K562 (cell line): ENCODE measurements at regions not wholly inside any gene's neighbourhood (a gene's known extent, or its start where the extent isn't known, plus 50 kb on each side); places are given as distances from the start of the nearest gene placed in this dataset.

Experiments used
- ATAC-seq: fragments of 200-7000 bp; cut with Tn5 transposase; 3 replicates; pipeline ENCODE4 v1.9.1; 2020; ENCODE audit warnings: moderate library complexity
- BruUV-seq: library from RNA; stranded (reverse); fragments of 400-500 nt; replicated peaks from 2 replicates; lab custom pipeline; 2021; lab: Mats Ljungman, UMichigan
- CTCF ChIA-PET: fragments of 300-600 bp; formaldehyde crosslinking; extraction: SDS; loops from one replicate; lab custom pipeline; 2021; ENCODE audit warnings: low intra/inter-chr PET ratio; lab: Yijun Ruan, JAX
- POLR2A ChIA-PET: fragments of 300-600, 350-650 bp; sonication (Branson Sonifier 250); formaldehyde crosslinking; extraction: SDS; loops from one replicate; lab custom pipeline; 2021; ENCODE audit warnings: antibody characterized with exemption, inconsistent platforms; lab: Yijun Ruan, JAX
- DNase-seq, 4 experiments: peaks; one replicate each; pipeline versions ENCODE4 v3.0.0 to v3.0.0-alpha.2; 2011 to 2018; ENCODE audit warnings: low spot score in 3 of 4, mixed read lengths in 3 of 4; ENCODE audit errors: extremely low read depth in 1 of 4
- FAIRE-seq: peaks from 2 replicates; lab custom pipeline; 2011; peaks lifted over from hg19 to GRCh38; lab: Jason Lieb, UNC
- H2AFZ ChIP-seq: 2 replicates; pipeline ENCODE4 v1.6.0; 2011; ENCODE audit warnings: low read depth, low read length, control low read depth, inconsistent platforms
- H3K27ac ChIP-seq: fragments of 200-600 bp; 3 replicates; pipeline ENCODE4 v1.8.0; 2011; ENCODE audit warnings: low read depth, mild to moderate bottlenecking, control low read depth, inconsistent platforms, low read length, moderate library complexity, mixed read lengths; ENCODE audit errors: extremely low read depth
- H3K27me3 ChIP-seq, 2 experiments: fragments of 300-600 bp in 1 of 2; 2 replicates in 1 of 2; 3 replicates in 1 of 2; pipeline versions ENCODE4 v1.6.0 to v1.8.0; 2011; ENCODE audit warnings: inconsistent platforms in 2 of 2, low read length in 2 of 2, mild to moderate bottlenecking in 1 of 2, mixed read lengths in 1 of 2, moderate library complexity in 1 of 2; ENCODE audit not compliant: control insufficient read depth in 2 of 2, insufficient read depth in 2 of 2
- H3K36me3 ChIP-seq: fragments of 300-600 bp; 3 replicates; pipeline ENCODE4 v1.8.0; 2011; ENCODE audit warnings: mild to moderate bottlenecking, low read length, inconsistent platforms; ENCODE audit not compliant: control insufficient read depth, insufficient read depth
- H3K4me1 ChIP-seq, 2 experiments: fragments of 200-600 bp in 1 of 2; replicated peaks in 1 of 2; 2 replicates in 1 of 2; 3 replicates in 1 of 2; pipeline versions ENCODE4 v1.5.1 to v1.8.0; 2011; ENCODE audit warnings: inconsistent platforms in 2 of 2, low read length in 2 of 2, mild to moderate bottlenecking in 1 of 2, mixed read lengths in 1 of 2, moderate library complexity in 1 of 2; ENCODE audit not compliant: control insufficient read depth in 2 of 2, insufficient read depth in 2 of 2
- H3K4me2 ChIP-seq: 2 replicates; pipeline ENCODE4 v1.6.1; 2011; ENCODE audit warnings: low read length, control low read depth, inconsistent platforms, mixed read lengths; ENCODE audit not compliant: insufficient read depth
- H3K4me3 ChIP-seq: fragments of 200-600 bp; sonication (generic), shearing (Covaris generic); 2 replicates; pipeline ENCODE4 v1.5.1; 2016; ENCODE audit warnings: control low read depth, inconsistent platforms
- H3K79me2 ChIP-seq: fragments of 200-600 bp; 3 replicates; pipeline ENCODE4 v1.8.0; 2011; ENCODE audit warnings: low read length, inconsistent platforms; ENCODE audit not compliant: control insufficient read depth, insufficient read depth
- H3K9ac ChIP-seq, 2 experiments: 2 replicates each; pipeline versions ENCODE4 v1.6.0 to v1.6.1; 2011; ENCODE audit warnings: low read depth in 2 of 2, low read length in 2 of 2, control low read depth in 1 of 2, inconsistent platforms in 1 of 2, mild to moderate bottlenecking in 1 of 2, mixed read lengths in 1 of 2; ENCODE audit not compliant: insufficient read depth in 1 of 2
- H3K9me1 ChIP-seq: one replicate; pipeline ENCODE4 v1.6.0; 2011; ENCODE audit warnings: inconsistent platforms, mild to moderate bottlenecking, low read length, moderate library complexity; ENCODE audit not compliant: control insufficient read depth, insufficient read depth
- H3K9me3 ChIP-seq: replicated peaks from 2 replicates; pipeline ENCODE4 v1.5.1; 2011; ENCODE audit warnings: low read depth, low read length, inconsistent platforms; ENCODE audit not compliant: control insufficient read depth, insufficient read depth
- H4K20me1 ChIP-seq: replicated peaks from 2 replicates; pipeline ENCODE4 v1.6.1; 2011; ENCODE audit warnings: low read length, inconsistent platforms, mixed read lengths; ENCODE audit not compliant: control insufficient read depth, insufficient read depth
- DDX20 ChIP-seq: fragments of 450-650 bp; IDR thresholded peaks from 2 replicates; pipeline ENCODE4 v1.6.1; 2016; ENCODE audit warnings: missing genetic modification characterization, low read depth, mild to moderate bottlenecking, missing compliant biosample characterization, moderate library complexity
- EZH2 ChIP-seq: IDR thresholded peaks from 2 replicates; pipeline ENCODE4 v1.6.1; 2012; ENCODE audit warnings: low read depth, mild to moderate bottlenecking, inconsistent platforms, low read length, borderline replicate concordance
- KHSRP ChIP-seq: fragments of 450-650 bp; IDR thresholded peaks from 2 replicates; pipeline ENCODE4 v1.6.1; 2017
- MAFF ChIP-seq: IDR thresholded peaks from 2 replicates; pipeline ENCODE4 v1.6.1; 2012; ENCODE audit warnings: low read length, improper control_type of control experiment
- PHTF2 ChIP-seq: fragments of 250-450 bp; sonication (Bioruptor Pico); IDR thresholded peaks from 2 replicates; pipeline ENCODE4 v1.5.0; 2021; ENCODE audit warnings: mild to moderate bottlenecking
- SIX5 ChIP-seq, 2 experiments: IDR thresholded peaks; 2 replicates each; pipeline ENCODE4 v1.6.1; 2011; ENCODE audit warnings: low read length in 2 of 2, borderline replicate concordance in 1 of 2, low read depth in 1 of 2, mild to moderate bottlenecking in 1 of 2, moderate library complexity in 1 of 2; ENCODE audit not compliant: insufficient read depth in 1 of 2
- ZNF174 ChIP-seq: fragments of 250-450 bp; sonication (Bioruptor Pico); IDR thresholded peaks from 2 replicates; pipeline ENCODE4 v1.4.0; 2020; ENCODE audit warnings: mild to moderate bottlenecking
- ZNF445 ChIP-seq: fragments of 250-450 bp; sonication (Bioruptor Pico); IDR thresholded peaks from 2 replicates; pipeline ENCODE4 v1.4.0; 2020; ENCODE audit warnings: low read depth, mild to moderate bottlenecking, moderate library complexity
- ZNF551 ChIP-seq: fragments of 250-450 bp; sonication (Bioruptor Pico); IDR thresholded peaks from 2 replicates; pipeline ENCODE4 v1.5.0; 2021; ENCODE audit warnings: mild to moderate bottlenecking, moderate library complexity
- WGBS: fragments of 100-300 bp; shearing (Covaris generic); methylation state at CpG from one replicate; pipeline ENCODE4 v1.1.6; 2016; ENCODE audit warnings: low coverage, mixed read lengths; ENCODE audit not compliant: insufficient coverage; ENCODE audit errors: missing lambda C conversion rate; 5-methylcytosine and 5-hydroxymethylcytosine counted together
- in situ Hi-C: fragments of 300-500 bp; cut with MboI; formaldehyde crosslinking; loops from 4 replicates; pipeline ENCODE4 v1.15.0; 2018; ENCODE audit warnings: inconsistent platforms, mixed read lengths
- intact Hi-C: fragments of 100-400 bp; cut with micrococcal nuclease; formaldehyde crosslinking; loops from 2 replicates; pipeline ENCODE4 v1.14.2; 2022
- TF ChIP-seq, protein P1 (sequence below): fragments of 450-650 bp; formaldehyde crosslinking; IDR thresholded peaks from 2 replicates; pipeline ENCODE4 v1.4.0; 2020; ENCODE audit warnings: mild to moderate bottlenecking, mixed read lengths

DNA sequence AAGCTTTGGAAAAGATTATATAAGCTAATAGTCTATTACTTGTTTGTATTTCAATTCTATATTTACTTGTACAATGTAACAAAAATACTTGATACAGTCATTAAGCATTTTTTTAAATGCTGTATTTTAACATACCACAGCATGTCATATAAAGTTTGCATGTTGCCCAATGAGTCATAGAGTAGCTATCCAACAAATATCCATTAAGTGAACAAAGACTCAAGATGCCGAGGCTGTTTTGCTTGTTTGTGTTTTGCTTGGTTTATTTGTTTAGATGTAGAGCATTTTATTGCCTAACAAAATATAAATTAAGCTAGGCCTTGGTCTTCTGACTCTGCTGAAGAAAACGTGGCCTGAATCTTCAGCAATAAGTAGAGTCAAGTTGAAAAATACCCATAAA is 1584.3 kb upstream of the NUDT12 start (continued):
- no peak for TF ChIP-seq ZNF445 (CRISPR knock-in tag)

GRCh38 chr5:105145152-105145551 is 1582.6 kb upstream of the NUDT12 start:
- no peak overlapping the region for H3K27ac ChIP-seq
- TF ChIP-seq KHSRP (no peak), MAFF (no peak), PHTF2 (CRISPR knock-in tag) (no peak), ZNF551 (CRISPR knock-in tag) (no peak), EZH2 (no peak), DDX20 (tag) (no peak), SIX5 (IDR thresholded peaks at IDR 0.05; ENCODE audit: borderline replicate concordance in 1 of 2, insufficient read depth in 1 of 2, low read depth in 1 of 2, low read length in 2 of 2) (no peak), ZNF174 (CRISPR knock-in tag) (no peak)
- TF ChIP-seq, protein P1, sequence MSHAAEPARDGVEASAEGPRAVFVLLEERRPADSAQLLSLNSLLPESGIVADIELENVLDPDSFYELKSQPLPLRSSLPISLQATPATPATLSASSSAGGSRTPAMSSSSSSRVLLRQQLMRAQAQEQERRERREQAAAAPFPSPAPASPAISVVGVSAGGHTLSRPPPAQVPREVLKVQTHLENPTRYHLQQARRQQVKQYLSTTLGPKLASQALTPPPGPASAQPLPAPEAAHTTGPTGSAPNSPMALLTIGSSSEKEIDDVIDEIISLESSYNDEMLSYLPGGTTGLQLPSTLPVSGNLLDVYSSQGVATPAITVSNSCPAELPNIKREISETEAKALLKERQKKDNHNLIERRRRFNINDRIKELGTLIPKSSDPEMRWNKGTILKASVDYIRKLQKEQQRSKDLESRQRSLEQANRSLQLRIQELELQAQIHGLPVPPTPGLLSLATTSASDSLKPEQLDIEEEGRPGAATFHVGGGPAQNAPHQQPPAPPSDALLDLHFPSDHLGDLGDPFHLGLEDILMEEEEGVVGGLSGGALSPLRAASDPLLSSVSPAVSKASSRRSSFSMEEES = no peak
- no peak overlapping the region for H3K9ac ChIP-seq
- H3K4me2 ChIP-seq = no peak overlapping the region
- 60% methylated on average over 8 of the region's 8 CpGs for WGBS
- ChIA-PET POLR2A (no interaction called here), CTCF (no interaction called here)
- H2AFZ ChIP-seq = no peak overlapping the region
- H3K36me3 ChIP-seq = no peaks in the 10 kb centered on the region
- no peaks in the 10 kb centered on the region for H4K20me1 ChIP-seq
- ATAC-seq (no peak), DNase-seq (no peak), FAIRE-seq (no peak)
- H3K4me3 ChIP-seq = no peak overlapping the region
- intact Hi-C loops = no loop called here
- no peaks in the 10 kb centered on the region for H3K27me3 ChIP-seq
- no peaks in the 10 kb centered on the region for H3K9me3 ChIP-seq
- no peaks in the 10 kb centered on the region for H3K4me1 ChIP-seq
- H3K79me2 ChIP-seq = no peaks in the 10 kb centered on the region
- in situ Hi-C loops = no loop called here
- H3K9me1 ChIP-seq = no peaks in the 10 kb centered on the region
- BruUV-seq = no TSS peak
